Endodermal cell (in vitro differentiated cells): ENCODE measurements at regions not wholly inside any gene's neighbourhood (a gene's known extent, or its start where the extent isn't known, plus 50 kb on each side); places are given as distances from the start of the nearest gene placed in this dataset.

Experiments used
- DNase-seq: peaks from one replicate; pipeline ENCODE4 v3.0.0-alpha.2; 2017
- H3K27ac ChIP-seq: 2 replicates; pipeline ENCODE4 v1.5.1; 2013; ENCODE audit warnings: mild to moderate bottlenecking, low read depth, low read length, moderate library complexity
- H3K27me3 ChIP-seq: 2 replicates; pipeline ENCODE4 v1.6.1; 2013; ENCODE audit warnings: mild to moderate bottlenecking, low read length, moderate library complexity; ENCODE audit not compliant: insufficient read depth, control insufficient read depth, poor library complexity, severe bottlenecking
- H3K36me3 ChIP-seq: 2 replicates; pipeline ENCODE4 v1.7.0; 2013; ENCODE audit warnings: mild to moderate bottlenecking, low read length, moderate library complexity; ENCODE audit not compliant: control insufficient read depth, insufficient read depth
- H3K4me1 ChIP-seq: one replicate; pipeline ENCODE4 v1.7.0; 2013; ENCODE audit warnings: low read length; ENCODE audit not compliant: control insufficient read depth, insufficient read depth
- H3K4me3 ChIP-seq: 2 replicates; pipeline ENCODE4 v1.5.1; 2013; ENCODE audit warnings: mild to moderate bottlenecking, low read length, moderate library complexity
- H3K9ac ChIP-seq: 2 replicates; pipeline ENCODE4 v1.6.1; 2013; ENCODE audit warnings: mild to moderate bottlenecking, low read length, moderate library complexity; ENCODE audit not compliant: poor library complexity, severe bottlenecking; ENCODE audit errors: extremely low read depth
- H3K9me3 ChIP-seq: 2 replicates; pipeline ENCODE4 v1.6.1; 2013; ENCODE audit warnings: mild to moderate bottlenecking, low read length, moderate library complexity; ENCODE audit not compliant: control insufficient read depth
- H3K27ac Mint-ChIP-seq: 2 replicates; pipeline ENCODE4 v1.8.0; 2020; ENCODE audit warnings: mixed read lengths
- H3K27me3 Mint-ChIP-seq: 2 replicates; pipeline ENCODE4 v1.8.0; 2021; ENCODE audit warnings: mild to moderate bottlenecking, mixed read lengths; ENCODE audit not compliant: insufficient read depth
- H3K36me3 Mint-ChIP-seq: 2 replicates; pipeline ENCODE4 v1.8.0; 2020; ENCODE audit warnings: low read depth, mixed read lengths
- H3K4me1 Mint-ChIP-seq: 2 replicates; pipeline ENCODE4 v1.8.0; 2020; ENCODE audit warnings: mixed read lengths
- H3K4me3 Mint-ChIP-seq: 2 replicates; pipeline ENCODE4 v1.8.0; 2020; ENCODE audit warnings: mild to moderate bottlenecking, moderate library complexity, mixed read lengths
- H3K9me3 Mint-ChIP-seq: 2 replicates; pipeline ENCODE4 v1.8.0; 2020; ENCODE audit warnings: mild to moderate bottlenecking, mixed read lengths
- WGBS, 2 experiments: methylation state at CpG; one replicate each; pipeline versions ENCODE4 v1.1.5 to v1.1.7; 2013; ENCODE audit warnings: missing lambda C conversion rate in 2 of 2, mixed read lengths in 1 of 2; ENCODE audit not compliant: insufficient coverage in 1 of 2, insufficient read length in 1 of 2; 5-methylcytosine and 5-hydroxymethylcytosine counted together
- TF ChIP-seq, protein P1 (sequence below): fragments of 200-600 bp; sonication (generic); conservative IDR thresholded peaks from 2 replicates; pipeline ENCODE4 v1.5.0; 2021; ENCODE audit warnings: antibody characterized with exemption, mild to moderate bottlenecking

DNA sequence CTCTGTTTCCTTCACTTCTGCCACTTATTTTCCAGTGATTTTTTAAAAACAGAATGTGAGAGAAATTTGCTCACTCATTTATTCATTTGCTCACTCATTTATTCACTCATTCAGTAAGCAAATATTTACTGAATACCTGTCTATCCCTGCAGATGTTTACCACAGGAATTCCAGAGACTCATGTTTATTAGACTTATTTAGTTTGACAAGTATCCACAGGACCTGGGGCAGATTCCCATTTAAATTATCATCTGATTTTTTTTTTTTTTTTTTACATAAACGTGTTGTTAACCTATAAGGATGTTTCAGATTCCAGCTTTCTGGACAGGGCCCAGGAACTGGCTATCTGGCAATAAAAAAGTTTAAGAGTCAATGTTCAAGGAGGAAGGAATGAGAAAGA, 175.1 kb upstream of the ERBB4 start:
- Mint-ChIP-seq H3K4me1 (peaks cover 7% of the 10 kb centered on the region), H3K9me3 (peaks cover 7% of the 10 kb centered on the region), H3K27me3 (no peaks in the 10 kb centered on the region), H3K27ac (no peak overlapping the region), H3K36me3 (no peaks in the 10 kb centered on the region), H3K4me3 (no peak overlapping the region)
- Histone ChIP-seq H3K9me3 (no peaks in the 10 kb centered on the region), H3K4me3 (no peak overlapping the region), H3K27ac (no peak overlapping the region), H3K4me1 (no peaks in the 10 kb centered on the region), H3K27me3 (no peaks in the 10 kb centered on the region), H3K36me3 (no peaks in the 10 kb centered on the region), H3K9ac (no peak overlapping the region)
- DNase-seq = no peak
- TF ChIP-seq, protein P1, sequence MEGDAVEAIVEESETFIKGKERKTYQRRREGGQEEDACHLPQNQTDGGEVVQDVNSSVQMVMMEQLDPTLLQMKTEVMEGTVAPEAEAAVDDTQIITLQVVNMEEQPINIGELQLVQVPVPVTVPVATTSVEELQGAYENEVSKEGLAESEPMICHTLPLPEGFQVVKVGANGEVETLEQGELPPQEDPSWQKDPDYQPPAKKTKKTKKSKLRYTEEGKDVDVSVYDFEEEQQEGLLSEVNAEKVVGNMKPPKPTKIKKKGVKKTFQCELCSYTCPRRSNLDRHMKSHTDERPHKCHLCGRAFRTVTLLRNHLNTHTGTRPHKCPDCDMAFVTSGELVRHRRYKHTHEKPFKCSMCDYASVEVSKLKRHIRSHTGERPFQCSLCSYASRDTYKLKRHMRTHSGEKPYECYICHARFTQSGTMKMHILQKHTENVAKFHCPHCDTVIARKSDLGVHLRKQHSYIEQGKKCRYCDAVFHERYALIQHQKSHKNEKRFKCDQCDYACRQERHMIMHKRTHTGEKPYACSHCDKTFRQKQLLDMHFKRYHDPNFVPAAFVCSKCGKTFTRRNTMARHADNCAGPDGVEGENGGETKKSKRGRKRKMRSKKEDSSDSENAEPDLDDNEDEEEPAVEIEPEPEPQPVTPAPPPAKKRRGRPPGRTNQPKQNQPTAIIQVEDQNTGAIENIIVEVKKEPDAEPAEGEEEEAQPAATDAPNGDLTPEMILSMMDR = no peak
- 92% methylated on average over 1 of the region's 1 CpG; no CpG with 5 or more reads in 1 of the 2 experiments for WGBS, 2 experiments

GRCh38 chr2:212712991-212713390, 174.4 kb upstream of the ERBB4 start:
- H3K4me3 ChIP-seq = no peak overlapping the region
- no peak overlapping the region for H3K27ac ChIP-seq
- no peaks in the 10 kb centered on the region for H3K27me3 ChIP-seq
- Mint-ChIP-seq H3K4me1 (peaks cover 7% of the 10 kb centered on the region), H3K27ac (no peak overlapping the region), H3K27me3 (no peaks in the 10 kb centered on the region), H3K4me3 (no peak overlapping the region), H3K36me3 (no peaks in the 10 kb centered on the region), H3K9me3 (peaks cover 7% of the 10 kb centered on the region)
- H3K9ac ChIP-seq = no peak overlapping the region
- 92 to 100% methylated on average over 1 of the region's 1 CpG for WGBS, 2 experiments
- TF ChIP-seq, protein P1 = no peak
- H3K4me1 ChIP-seq = no peaks in the 10 kb centered on the region
- H3K9me3 ChIP-seq = no peaks in the 10 kb centered on the region
- DNase-seq = no peak
- no peaks in the 10 kb centered on the region for H3K36me3 ChIP-seq

GRCh38 chr2:212712466-212712865, 173.9 kb upstream of the ERBB4 start:
- no peak for DNase-seq
- Histone ChIP-seq H3K9me3 (no peaks in the 10 kb centered on the region), H3K27me3 (no peaks in the 10 kb centered on the region), H3K4me3 (no peak overlapping the region), H3K27ac (no peak overlapping the region), H3K36me3 (no peaks in the 10 kb centered on the region), H3K4me1 (no peaks in the 10 kb centered on the region), H3K9ac (no peak overlapping the region)
- H3K9me3 Mint-ChIP-seq = peaks cover 4% of the 10 kb centered on the region
- no peaks in the 10 kb centered on the region for H3K36me3 Mint-ChIP-seq
- no peaks in the 10 kb centered on the region for H3K27me3 Mint-ChIP-seq
- TF ChIP-seq, protein P1 = no peak
- no peak overlapping the region for H3K27ac Mint-ChIP-seq
- no peak overlapping the region for H3K4me3 Mint-ChIP-seq
- H3K4me1 Mint-ChIP-seq = peaks cover 7% of the 10 kb centered on the region
- 94 to 96% methylated on average over 3 to 5 of the region's 5 CpGs for WGBS, 2 experiments
